PC-9 (cell line): ENCODE measurements at regions not wholly inside any gene's neighbourhood (a gene's known extent, or its start where the extent isn't known, plus 50 kb on each side); places are given as distances from the start of the nearest gene placed in this dataset.
A peak's percentile ranks its signal among the peaks of the same experiment; 100 is the strongest.

Experiments
- BruUV-seq: library from RNA; stranded (reverse); fragments of 400-500 nt; replicated peaks from 2 replicates; lab custom pipeline; 2021; lab: Mats Ljungman, UMichigan
- CTCF ChIA-PET: fragments of 300-600 bp; sonication (Branson Sonifier 250); formaldehyde crosslinking; loops from one replicate; lab custom pipeline; 2022; ENCODE audit warnings: antibody characterized with exemption; lab: Charles Lee
- POLR2A ChIA-PET: fragments of 300-600 bp; sonication (Branson Sonifier 250); formaldehyde crosslinking; loops from one replicate; lab custom pipeline; 2022; ENCODE audit warnings: antibody characterized with exemption; ENCODE audit not compliant: unreplicated experiment; lab: Charles Lee
- DNase-seq, 2 experiments: peaks; one replicate each; pipeline versions ENCODE4 v3.0.0 to v3.0.0-alpha.2; 2015 to 2022; ENCODE audit warnings: mixed read lengths in 1 of 2
- H2AFZ ChIP-seq: fragments of 200-600 bp; sonication (generic); 2 replicates; pipeline ENCODE4 v1.8.1; 2017; ENCODE audit warnings: antibody characterized with exemption
- H3F3A ChIP-seq: fragments of 200-600 bp; sonication (generic); 2 replicates; pipeline ENCODE4 v1.8.1; 2017; ENCODE audit warnings: antibody characterized with exemption, mild to moderate bottlenecking, low read depth; ENCODE audit not compliant: insufficient read depth
- H3K27ac ChIP-seq: fragments of 200-600 bp; sonication (generic); 2 replicates; pipeline ENCODE4 v1.6.1; 2016; ENCODE audit warnings: mixed run types
- H3K27me3 ChIP-seq: fragments of 200-600 bp; sonication (generic); 2 replicates; pipeline ENCODE4 v1.6.1; 2016; ENCODE audit warnings: low read depth, mixed run types; ENCODE audit not compliant: insufficient read depth
- H3K36me3 ChIP-seq: fragments of 200-600 bp; sonication (generic); 2 replicates; pipeline ENCODE4 v1.6.1; 2016; ENCODE audit warnings: low read depth, mixed run types
- H3K4me1 ChIP-seq: fragments of 200-600 bp; sonication (generic); replicated peaks from 2 replicates; pipeline ENCODE4 v1.6.1; 2016; ENCODE audit warnings: mixed run types; ENCODE audit not compliant: insufficient read depth
- H3K4me2 ChIP-seq: fragments of 200-600 bp; sonication (generic); 2 replicates; pipeline ENCODE4 v1.6.1; 2017; ENCODE audit warnings: mixed run types
- H3K4me3 ChIP-seq: fragments of 200-600 bp; sonication (generic); 2 replicates; pipeline ENCODE4 v1.6.1; 2016; ENCODE audit warnings: mixed run types
- H3K79me2 ChIP-seq: fragments of 200-600 bp; sonication (generic); 2 replicates; pipeline ENCODE4 v1.6.1; 2017; ENCODE audit warnings: low read depth, mixed run types
- H3K9me2 ChIP-seq: fragments of 200-600 bp; sonication (generic); 2 replicates; pipeline ENCODE4 v1.8.1; 2017; ENCODE audit warnings: mild to moderate bottlenecking; ENCODE audit not compliant: insufficient read depth
- H3K9me3 ChIP-seq: fragments of 200-600 bp; sonication (generic); 2 replicates; pipeline ENCODE4 v1.8.1; 2016; ENCODE audit warnings: low read depth; ENCODE audit not compliant: insufficient read depth
- H4K20me1 ChIP-seq: fragments of 200-600 bp; sonication (generic); 2 replicates; pipeline ENCODE4 v1.8.1; 2017; ENCODE audit not compliant: insufficient read depth
- CTCF ChIP-seq: fragments of 200-600 bp; sonication (generic); conservative IDR thresholded peaks from 2 replicates; pipeline ENCODE4 v1.6.1; 2017; ENCODE audit warnings: mixed run types, antibody characterized with exemption, mild to moderate bottlenecking, moderate library complexity
- EZH2 ChIP-seq: fragments of 200-600 bp; sonication (generic); IDR thresholded peaks from 2 replicates; pipeline ENCODE4 v1.8.0; 2017; ENCODE audit warnings: antibody characterized with exemption, low read depth
- intact Hi-C: fragments of 100-400 bp; cut with micrococcal nuclease; formaldehyde crosslinking; loops from one replicate; pipeline ENCODE4 v1.10.0; 2022; ENCODE audit not compliant: unreplicated experiment

DNA sequence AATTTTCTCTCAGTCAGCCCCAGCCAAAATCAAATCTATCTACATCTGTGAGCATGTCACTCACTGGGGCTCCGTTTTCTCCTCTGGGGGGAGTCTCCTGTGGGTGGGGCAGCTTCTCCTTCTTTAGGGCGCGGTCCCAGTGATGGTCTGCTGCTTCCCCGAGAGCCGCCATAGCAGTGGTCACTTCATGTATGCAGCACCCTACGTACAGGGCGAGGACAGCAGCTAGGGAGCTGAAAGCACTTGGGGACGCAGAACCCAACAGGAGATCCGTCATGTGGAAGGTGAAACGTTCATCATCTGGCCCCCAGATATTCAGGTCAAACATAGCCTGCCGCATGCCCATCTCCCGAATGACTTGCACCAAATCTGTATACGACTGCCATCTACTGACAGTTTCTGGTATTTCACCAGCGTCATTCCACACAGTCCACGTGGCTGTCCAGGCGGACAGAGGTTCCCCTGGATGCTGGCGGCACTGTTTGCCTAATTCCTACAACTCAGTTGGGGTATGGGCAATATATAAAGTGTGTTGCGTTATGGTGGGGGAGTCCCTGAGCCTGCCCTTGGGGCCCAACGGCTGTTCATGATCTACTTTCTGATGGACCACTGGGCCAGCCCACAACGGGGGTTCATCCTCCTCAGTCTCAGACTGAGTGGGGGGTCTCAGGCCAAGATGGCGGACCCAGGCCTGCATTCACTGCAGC is 795.0 kb downstream of the EFNA5 start:
- H2AFZ ChIP-seq: no peak overlapping the region
- no peaks in the 10 kb centered on the region for H3K9me2 ChIP-seq
- no peaks in the 10 kb centered on the region for H3K79me2 ChIP-seq
- no peaks in the 10 kb centered on the region for H3K4me1 ChIP-seq
- ChIA-PET POLR2A (no interaction called here), CTCF (no interaction called here)
- no peak overlapping the region for H3K27ac ChIP-seq
- H3K36me3 ChIP-seq: no peaks in the 10 kb centered on the region
- no peak overlapping the region for H3K4me2 ChIP-seq
- H3K9me3 ChIP-seq: peaks cover 12% of the 10 kb centered on the region
- TF ChIP-seq EZH2 (no peak), CTCF (peak; percentile 62)
- no peaks in the 10 kb centered on the region for H3F3A ChIP-seq
- BruUV-seq: no TSS peak
- intact Hi-C loops: loop anchor here (10.0 kb wide), 1 partner anchor 799 kb away; the partner anchor contains the start of gene EFNA5
- H3K27me3 ChIP-seq: no peaks in the 10 kb centered on the region
- no peak overlapping the region for H3K4me3 ChIP-seq
- H4K20me1 ChIP-seq: no peaks in the 10 kb centered on the region
- peak in 1 of 2 experiments; percentile 12 for DNase-seq

- H4K20me1 ChIP-seq: no peaks in the 10 kb centered on the region
- no peak for TF ChIP-seq EZH2
- TF ChIP-seq CTCF: no peak
Measured at GRCh38 chr5:106874974-106875373, 795.8 kb downstream of the EFNA5 start.

DNA sequence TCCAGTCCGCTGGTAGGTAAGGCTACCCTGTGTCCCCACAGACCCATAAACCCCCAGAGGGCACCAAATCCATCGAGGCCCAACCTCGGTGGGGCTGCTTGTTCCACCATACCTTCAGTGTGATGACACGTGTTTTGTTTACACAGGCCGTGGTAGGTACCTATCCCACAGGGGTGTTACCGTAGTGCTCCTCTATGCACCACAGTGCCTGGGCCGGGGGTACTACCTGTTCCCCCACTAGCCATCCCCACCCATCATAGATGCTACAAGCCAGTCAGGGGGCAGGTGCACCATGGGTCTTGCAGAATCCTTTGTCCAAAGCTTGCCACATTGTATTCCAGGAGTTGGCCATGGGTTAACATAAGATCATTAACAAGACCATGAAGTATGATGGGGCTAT is 796.2 kb downstream of the EFNA5 start:
- Histone ChIP-seq H3K4me3 (no peak overlapping the region), H3K9me2 (no peaks in the 10 kb centered on the region), H3K79me2 (no peaks in the 10 kb centered on the region), H3F3A (no peaks in the 10 kb centered on the region), H3K4me2 (no peak overlapping the region), H3K36me3 (no peaks in the 10 kb centered on the region), H2AFZ (no peak overlapping the region), H3K4me1 (no peaks in the 10 kb centered on the region), H3K27ac (no peak overlapping the region), H3K27me3 (no peaks in the 10 kb centered on the region), H4K20me1 (no peaks in the 10 kb centered on the region), H3K9me3 (peaks cover 12% of the 10 kb centered on the region)
- DNase-seq: no peak
- intact Hi-C loops: loop anchor here (10.0 kb wide), 1 partner anchor 800 kb away; the partner anchor contains the start of gene EFNA5
- TF ChIP-seq EZH2 (no peak), CTCF (no peak)
- CTCF ChIA-PET: no interaction called here
- POLR2A ChIA-PET: no interaction called here
- no TSS peak for BruUV-seq

More at GRCh38 chr5:106874974-106875373, 795.8 kb downstream of the EFNA5 start:
- DNase-seq: no peak
- Histone ChIP-seq H2AFZ (no peak overlapping the region), H3F3A (no peaks in the 10 kb centered on the region), H3K79me2 (no peaks in the 10 kb centered on the region), H3K4me1 (no peaks in the 10 kb centered on the region), H3K4me2 (no peak overlapping the region), H3K4me3 (no peak overlapping the region), H3K36me3 (no peaks in the 10 kb centered on the region), H3K9me3 (peaks cover 12% of the 10 kb centered on the region), H3K9me2 (no peaks in the 10 kb centered on the region), H3K27ac (no peak overlapping the region), H3K27me3 (no peaks in the 10 kb centered on the region)
- CTCF ChIA-PET: no interaction called here
- intact Hi-C loops: loop anchor here (10.0 kb wide), 1 partner anchor 800 kb away; the partner anchor contains the start of gene EFNA5
- POLR2A ChIA-PET: no interaction called here
- no TSS peak for BruUV-seq
